ENCODE measurements at regions not wholly inside any gene's neighbourhood (a gene's known extent, or its start where the extent isn't known, plus 50 kb on each side); places are given as distances from the start of the nearest gene placed in this dataset.

DNA sequence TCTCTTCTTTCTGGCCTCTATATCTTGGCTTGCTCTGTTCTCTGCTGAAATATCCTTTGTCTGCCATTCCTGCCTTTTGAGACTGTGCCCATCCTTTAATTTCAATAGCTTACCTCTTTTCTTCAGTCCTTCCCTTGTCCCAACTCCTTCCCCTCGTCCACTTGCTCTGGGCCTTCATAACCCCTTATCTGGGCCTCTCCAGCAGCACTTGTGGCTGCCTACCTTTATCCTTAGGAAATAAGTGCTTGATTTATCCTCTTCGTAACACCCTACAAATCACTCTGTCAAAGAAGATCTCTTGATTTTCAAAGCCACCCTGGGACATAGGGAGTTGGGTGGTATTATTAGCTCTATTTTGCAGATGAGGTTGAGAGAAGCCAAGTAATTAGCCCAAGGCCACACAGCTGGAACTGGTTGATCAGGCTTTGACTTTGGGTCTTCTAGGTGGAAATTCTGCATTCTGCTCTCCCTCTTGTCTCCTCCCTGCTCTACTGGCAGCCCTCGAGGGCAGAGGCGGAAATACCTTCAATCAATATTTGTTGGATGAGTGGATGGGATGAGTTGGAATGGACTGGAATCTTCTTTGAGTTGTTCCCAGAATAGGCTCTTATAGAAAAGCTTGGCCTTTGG lies 84.0 kb upstream of the TLE3 start:
- TF ChIP-seq, protein P1, sequence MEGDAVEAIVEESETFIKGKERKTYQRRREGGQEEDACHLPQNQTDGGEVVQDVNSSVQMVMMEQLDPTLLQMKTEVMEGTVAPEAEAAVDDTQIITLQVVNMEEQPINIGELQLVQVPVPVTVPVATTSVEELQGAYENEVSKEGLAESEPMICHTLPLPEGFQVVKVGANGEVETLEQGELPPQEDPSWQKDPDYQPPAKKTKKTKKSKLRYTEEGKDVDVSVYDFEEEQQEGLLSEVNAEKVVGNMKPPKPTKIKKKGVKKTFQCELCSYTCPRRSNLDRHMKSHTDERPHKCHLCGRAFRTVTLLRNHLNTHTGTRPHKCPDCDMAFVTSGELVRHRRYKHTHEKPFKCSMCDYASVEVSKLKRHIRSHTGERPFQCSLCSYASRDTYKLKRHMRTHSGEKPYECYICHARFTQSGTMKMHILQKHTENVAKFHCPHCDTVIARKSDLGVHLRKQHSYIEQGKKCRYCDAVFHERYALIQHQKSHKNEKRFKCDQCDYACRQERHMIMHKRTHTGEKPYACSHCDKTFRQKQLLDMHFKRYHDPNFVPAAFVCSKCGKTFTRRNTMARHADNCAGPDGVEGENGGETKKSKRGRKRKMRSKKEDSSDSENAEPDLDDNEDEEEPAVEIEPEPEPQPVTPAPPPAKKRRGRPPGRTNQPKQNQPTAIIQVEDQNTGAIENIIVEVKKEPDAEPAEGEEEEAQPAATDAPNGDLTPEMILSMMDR (IDR thresholded peaks at IDR 0.05): no peak
- TF ChIP-seq POLR2A (IDR thresholded peaks at IDR 0.05): no peak

All from heart left ventricle (tissue), 13 donors.